ENCODE measurements at regions not wholly inside any gene's neighbourhood (a gene's known extent, or its start where the extent isn't known, plus 50 kb on each side); places are given as distances from the start of the nearest gene placed in this dataset.

DNA sequence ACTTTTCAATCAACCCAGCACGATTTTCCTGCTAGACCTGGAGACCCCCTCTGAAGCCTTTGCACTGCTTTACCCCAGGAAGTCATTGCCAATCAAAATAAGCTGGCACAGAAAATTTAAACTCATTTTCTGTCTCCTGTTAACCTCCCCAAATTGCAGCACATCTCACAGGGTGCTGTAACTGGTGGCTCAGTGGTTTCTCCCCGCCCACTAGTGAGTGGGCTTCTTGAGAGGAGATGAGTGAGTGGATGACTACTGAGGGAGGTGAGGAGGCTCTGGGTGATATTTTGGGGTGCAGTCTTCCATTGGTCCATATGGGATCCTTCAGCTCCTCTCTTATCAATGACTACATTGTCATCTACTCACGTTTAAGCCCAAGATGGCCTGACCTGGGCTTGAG is 239.8 kb upstream of the HS6ST1 start:
- CTCF ChIA-PET: no interaction called here
- POLR2A ChIA-PET (ENCODE audit: low non-redundant PET): no interaction called here
- H3K27me3 ChIP-seq (replicated peaks; ENCODE audit: insufficient read depth, low read depth, low read length, poor library complexity): no peaks in the 10 kb centered on the region
- no peaks in the 10 kb centered on the region for H3K36me3 ChIP-seq (ENCODE audit: insufficient read depth, low read length, poor library complexity, severe bottlenecking)
- no peak overlapping the region for H3K27ac ChIP-seq (ENCODE audit: low read depth, low read length, poor library complexity, severe bottlenecking)
- H3K4me1 ChIP-seq (ENCODE audit: insufficient read depth, low read length, poor library complexity, severe bottlenecking): peaks cover 15% of the 10 kb centered on the region
- H3K4me3 ChIP-seq (ENCODE audit: low read depth, low read length, poor library complexity, severe bottlenecking): no peak overlapping the region
- intact Hi-C loops (cut with micrococcal nuclease; ENCODE audit: unreplicated experiment): no loop called here
- TF ChIP-seq EZH2 (IDR thresholded peaks at IDR 0.05; ENCODE audit: borderline replicate concordance, low read depth, low read length, poor library complexity, severe bottlenecking): no peak
- TF ChIP-seq, protein P1, sequence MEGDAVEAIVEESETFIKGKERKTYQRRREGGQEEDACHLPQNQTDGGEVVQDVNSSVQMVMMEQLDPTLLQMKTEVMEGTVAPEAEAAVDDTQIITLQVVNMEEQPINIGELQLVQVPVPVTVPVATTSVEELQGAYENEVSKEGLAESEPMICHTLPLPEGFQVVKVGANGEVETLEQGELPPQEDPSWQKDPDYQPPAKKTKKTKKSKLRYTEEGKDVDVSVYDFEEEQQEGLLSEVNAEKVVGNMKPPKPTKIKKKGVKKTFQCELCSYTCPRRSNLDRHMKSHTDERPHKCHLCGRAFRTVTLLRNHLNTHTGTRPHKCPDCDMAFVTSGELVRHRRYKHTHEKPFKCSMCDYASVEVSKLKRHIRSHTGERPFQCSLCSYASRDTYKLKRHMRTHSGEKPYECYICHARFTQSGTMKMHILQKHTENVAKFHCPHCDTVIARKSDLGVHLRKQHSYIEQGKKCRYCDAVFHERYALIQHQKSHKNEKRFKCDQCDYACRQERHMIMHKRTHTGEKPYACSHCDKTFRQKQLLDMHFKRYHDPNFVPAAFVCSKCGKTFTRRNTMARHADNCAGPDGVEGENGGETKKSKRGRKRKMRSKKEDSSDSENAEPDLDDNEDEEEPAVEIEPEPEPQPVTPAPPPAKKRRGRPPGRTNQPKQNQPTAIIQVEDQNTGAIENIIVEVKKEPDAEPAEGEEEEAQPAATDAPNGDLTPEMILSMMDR (conservative IDR thresholded peaks at IDR 0.05; ENCODE audit: low read depth, low read length): no peak
- peak; percentile 51 for DNase-seq (ENCODE audit: low spot score)
- BruUV-seq (replicated peaks): no TSS peak
- no peaks in the 10 kb centered on the region for H3K9me3 ChIP-seq (ENCODE audit: low read depth, low read length, poor library complexity, severe bottlenecking)

DNA sequence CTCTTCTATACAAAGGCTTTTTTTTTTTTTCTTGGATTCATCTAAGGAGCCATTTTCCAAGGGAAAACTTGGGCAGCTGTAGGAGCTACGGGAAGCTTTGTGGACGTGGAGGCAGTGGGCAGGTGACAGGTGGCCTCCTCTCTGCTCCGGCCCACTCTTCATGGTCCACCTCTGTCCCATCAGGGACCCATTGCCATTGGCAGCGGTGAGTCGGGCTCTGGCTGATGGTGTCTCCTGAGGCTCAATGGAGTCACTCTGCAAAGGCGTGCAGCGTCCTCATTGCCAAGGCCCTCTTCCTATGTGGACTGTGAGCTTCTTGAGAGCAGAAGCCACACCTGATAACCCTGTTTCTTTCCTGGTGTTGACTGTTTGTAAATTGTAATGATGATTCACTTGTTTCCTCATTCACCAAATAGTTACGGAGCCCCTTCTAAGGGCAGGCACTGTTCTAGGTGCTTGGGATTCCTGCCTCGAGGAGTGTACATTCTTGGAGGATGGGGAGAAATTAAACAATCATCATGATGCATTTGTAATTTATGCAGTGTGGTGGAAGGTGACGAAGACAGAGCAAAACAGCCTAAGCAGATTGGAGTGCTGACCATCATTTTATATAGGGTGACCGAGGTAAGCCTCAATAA is 240.3 kb upstream of the HS6ST1 start:
- intact Hi-C loops (cut with micrococcal nuclease; ENCODE audit: unreplicated experiment): no loop called here
- POLR2A ChIA-PET (ENCODE audit: low non-redundant PET): no interaction called here
- Histone ChIP-seq H3K9me3 (ENCODE audit: low read depth, low read length, poor library complexity, severe bottlenecking) (no peaks in the 10 kb centered on the region), H3K4me1 (ENCODE audit: insufficient read depth, low read length, poor library complexity, severe bottlenecking) (peaks cover 15% of the 10 kb centered on the region), H3K27me3 (replicated peaks; ENCODE audit: insufficient read depth, low read depth, low read length, poor library complexity) (no peaks in the 10 kb centered on the region), H3K36me3 (ENCODE audit: insufficient read depth, low read length, poor library complexity, severe bottlenecking) (no peaks in the 10 kb centered on the region), H3K4me3 (ENCODE audit: low read depth, low read length, poor library complexity, severe bottlenecking) (no peak overlapping the region), H3K27ac (ENCODE audit: low read depth, low read length, poor library complexity, severe bottlenecking) (no peak overlapping the region)
- no peak for TF ChIP-seq EZH2 (IDR thresholded peaks at IDR 0.05; ENCODE audit: borderline replicate concordance, low read depth, low read length, poor library complexity, severe bottlenecking)
- CTCF ChIA-PET: no interaction called here
- no TSS peak for BruUV-seq (replicated peaks)
- DNase-seq (ENCODE audit: low spot score): no peak

DNA sequence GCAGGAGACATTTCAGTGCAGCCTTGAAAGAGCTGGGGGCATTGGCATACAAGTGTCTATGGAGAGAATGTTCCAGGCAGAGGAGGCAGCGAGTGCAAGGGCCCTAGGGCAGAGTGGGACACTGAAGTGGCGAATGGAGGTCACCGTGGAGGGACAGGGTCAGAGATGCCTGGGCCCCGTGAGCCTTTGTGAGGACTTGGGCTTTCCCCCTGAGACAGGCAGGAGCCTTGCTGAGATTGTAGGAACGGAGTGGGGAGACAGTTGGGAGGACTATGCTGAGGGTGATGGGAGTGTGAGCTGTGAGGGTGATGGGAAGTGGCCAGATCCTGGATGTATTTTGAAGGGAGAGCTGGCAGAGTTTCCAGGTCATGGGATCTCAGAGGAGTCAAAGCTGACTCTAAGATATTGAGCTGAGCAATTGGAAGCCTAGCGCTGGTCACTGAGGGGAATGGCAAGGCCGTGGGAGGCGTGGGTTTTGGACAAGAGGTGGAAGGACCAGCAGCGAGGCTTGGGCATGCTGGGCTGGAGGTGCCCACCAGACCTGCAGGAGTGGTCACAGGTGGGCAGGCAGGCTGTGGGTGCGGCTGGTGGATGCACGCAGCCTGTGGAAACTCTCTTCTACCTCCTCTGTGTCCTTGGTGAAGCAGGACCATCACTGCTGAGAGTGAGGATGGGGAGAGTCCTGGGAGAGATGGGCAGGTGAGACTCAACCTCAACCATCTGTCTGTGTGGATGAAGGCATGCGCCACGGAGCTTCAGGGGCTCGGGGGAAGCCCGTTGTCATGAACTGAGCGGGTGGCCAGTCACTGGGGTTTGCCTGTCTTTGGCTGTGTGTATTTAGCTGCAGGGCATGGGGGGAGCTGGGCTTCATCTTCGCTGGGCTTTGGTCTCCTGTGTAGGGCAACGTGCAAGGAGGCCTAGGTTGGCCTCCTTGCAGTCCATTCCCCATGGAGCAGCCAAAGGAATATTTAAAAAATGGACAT is 241.2 kb upstream of the HS6ST1 start:
- intact Hi-C loops (cut with micrococcal nuclease; ENCODE audit: unreplicated experiment): no loop called here
- CTCF ChIA-PET: no interaction called here

More for the DNA sequence above, 241.2 kb upstream of the HS6ST1 start:
- Histone ChIP-seq H3K27me3 (replicated peaks; ENCODE audit: insufficient read depth, low read depth, low read length, poor library complexity) (no peaks in the 10 kb centered on the region), H3K27ac (ENCODE audit: low read depth, low read length, poor library complexity, severe bottlenecking) (no peak overlapping the region), H3K4me3 (ENCODE audit: low read depth, low read length, poor library complexity, severe bottlenecking) (no peak overlapping the region), H3K9me3 (ENCODE audit: low read depth, low read length, poor library complexity, severe bottlenecking) (no peaks in the 10 kb centered on the region), H3K4me1 (ENCODE audit: insufficient read depth, low read length, poor library complexity, severe bottlenecking) (peaks cover 15% of the 10 kb centered on the region), H3K36me3 (ENCODE audit: insufficient read depth, low read length, poor library complexity, severe bottlenecking) (no peaks in the 10 kb centered on the region)
- TF ChIP-seq, protein P1 (conservative IDR thresholded peaks at IDR 0.05; ENCODE audit: low read depth, low read length): no peak
- no peak for TF ChIP-seq EZH2 (IDR thresholded peaks at IDR 0.05; ENCODE audit: borderline replicate concordance, low read depth, low read length, poor library complexity, severe bottlenecking)
- POLR2A ChIA-PET (ENCODE audit: low non-redundant PET): no interaction called here
- no peak for DNase-seq (ENCODE audit: low spot score)
- BruUV-seq (replicated peaks): no TSS peak

Data from A673 (cell line).